Tibial nerve (tissue), 3 donors: ENCODE measurements at regions not wholly inside any gene's neighbourhood (a gene's known extent, or its start where the extent isn't known, plus 50 kb on each side); places are given as distances from the start of the nearest gene placed in this dataset.

ENCODE experiments used
- POLR2A ChIP-seq, 2 donors: fragments of 450-650 bp; IDR thresholded peaks; one replicate each; pipeline ENCODE4 v1.6.1; 2017; ENCODE audit warnings: antibody characterized with exemption in 2 of 2, mild to moderate bottlenecking in 2 of 2, moderate library complexity in 2 of 2
- TF ChIP-seq, protein P1 (sequence below), 5 experiments: fragments of 200-600 bp in 3 of 5; fragments of 450-650 bp in 2 of 5; sonication (generic) in 3 of 5; IDR thresholded peaks; one replicate each; pipeline ENCODE4 v1.5.1; 2016 to 2019; ENCODE audit warnings: antibody characterized with exemption in 5 of 5, mild to moderate bottlenecking in 3 of 5, moderate library complexity in 2 of 5

DNA sequence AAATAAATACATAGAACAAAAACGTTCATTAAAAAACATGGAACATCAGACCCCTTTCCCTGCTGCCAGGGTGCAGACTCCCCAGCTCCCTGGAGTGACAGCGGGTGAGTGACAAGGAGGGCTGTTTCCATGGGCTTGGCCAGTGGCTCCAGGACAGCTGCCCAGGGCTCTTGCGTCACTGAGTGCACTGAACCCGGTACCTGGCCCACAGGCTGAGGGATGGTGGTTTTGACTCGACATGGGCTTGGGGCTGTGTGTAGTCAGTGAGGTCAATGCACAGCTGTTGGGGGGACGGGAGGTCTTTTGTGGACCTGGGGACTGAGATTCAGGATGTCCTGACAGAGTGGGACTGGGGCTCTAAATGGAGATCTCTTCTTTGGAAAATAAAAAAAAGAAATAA is 142.1 kb upstream of the B3GAT1 start:
- TF ChIP-seq, protein P1, sequence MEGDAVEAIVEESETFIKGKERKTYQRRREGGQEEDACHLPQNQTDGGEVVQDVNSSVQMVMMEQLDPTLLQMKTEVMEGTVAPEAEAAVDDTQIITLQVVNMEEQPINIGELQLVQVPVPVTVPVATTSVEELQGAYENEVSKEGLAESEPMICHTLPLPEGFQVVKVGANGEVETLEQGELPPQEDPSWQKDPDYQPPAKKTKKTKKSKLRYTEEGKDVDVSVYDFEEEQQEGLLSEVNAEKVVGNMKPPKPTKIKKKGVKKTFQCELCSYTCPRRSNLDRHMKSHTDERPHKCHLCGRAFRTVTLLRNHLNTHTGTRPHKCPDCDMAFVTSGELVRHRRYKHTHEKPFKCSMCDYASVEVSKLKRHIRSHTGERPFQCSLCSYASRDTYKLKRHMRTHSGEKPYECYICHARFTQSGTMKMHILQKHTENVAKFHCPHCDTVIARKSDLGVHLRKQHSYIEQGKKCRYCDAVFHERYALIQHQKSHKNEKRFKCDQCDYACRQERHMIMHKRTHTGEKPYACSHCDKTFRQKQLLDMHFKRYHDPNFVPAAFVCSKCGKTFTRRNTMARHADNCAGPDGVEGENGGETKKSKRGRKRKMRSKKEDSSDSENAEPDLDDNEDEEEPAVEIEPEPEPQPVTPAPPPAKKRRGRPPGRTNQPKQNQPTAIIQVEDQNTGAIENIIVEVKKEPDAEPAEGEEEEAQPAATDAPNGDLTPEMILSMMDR (IDR thresholded peaks at IDR 0.05): no peak
- no peak for TF ChIP-seq POLR2A (IDR thresholded peaks at IDR 0.05)
